ENCODE measurements at regions not wholly inside any gene's neighbourhood (a gene's known extent, or its start where the extent isn't known, plus 50 kb on each side); places are given as distances from the start of the nearest gene placed in this dataset.
"Not testable (repeated sequence)": the region's sequence is repeated elsewhere in the genome, so short reads cannot be mapped to it uniquely, and the experiment has no call there.

- DNase-seq = no peak
- H3K36me3 Mint-ChIP-seq = no peaks in the 10 kb centered on the region
- H3K27me3 Mint-ChIP-seq = peaks cover 23% of the 10 kb centered on the region
- no peaks in the 10 kb centered on the region for H3K9me3 Mint-ChIP-seq
- H3K27ac Mint-ChIP-seq = no peak overlapping the region
- no peak overlapping the region for H3K4me3 Mint-ChIP-seq
- H3K4me1 Mint-ChIP-seq = no peaks in the 10 kb centered on the region
Observed at GRCh38 chr10:14439451-14440259, 108.9 kb upstream of the FRMD4A start.

DNA sequence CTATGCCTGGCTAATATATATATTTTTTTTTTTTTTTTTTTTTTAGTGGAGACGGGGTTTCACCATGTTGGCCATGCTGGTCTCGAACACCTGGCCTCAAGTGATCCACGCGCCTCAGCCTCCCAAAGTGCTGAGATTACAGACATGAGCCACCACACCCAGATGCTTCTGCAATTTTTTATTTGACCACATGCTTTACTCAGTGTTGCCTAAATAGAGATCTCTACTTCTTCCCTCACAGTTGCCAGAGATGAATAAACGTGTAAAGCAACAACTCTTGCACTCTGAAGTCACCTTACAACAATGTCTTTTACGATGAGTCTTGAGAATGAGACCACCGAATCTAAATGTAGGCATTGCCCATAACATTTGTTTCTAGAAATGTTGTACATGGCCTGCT is 107.9 kb upstream of the FRMD4A start:
- H3K4me3 Mint-ChIP-seq = no peak overlapping the region
- DNase-seq = no peak
- H3K27ac Mint-ChIP-seq = no peak overlapping the region
- H3K36me3 Mint-ChIP-seq = no peaks in the 10 kb centered on the region
- H3K9me3 Mint-ChIP-seq = no peaks in the 10 kb centered on the region
- H3K27me3 Mint-ChIP-seq = peaks cover 19% of the 10 kb centered on the region
- no peaks in the 10 kb centered on the region for H3K4me1 Mint-ChIP-seq

- H3K27me3 Mint-ChIP-seq = peaks cover 19% of the 10 kb centered on the region
- no peak overlapping the region for H3K4me3 Mint-ChIP-seq
- no peak overlapping the region for H3K27ac Mint-ChIP-seq
- no peak for DNase-seq
- H3K9me3 Mint-ChIP-seq = no peaks in the 10 kb centered on the region
- H3K4me1 Mint-ChIP-seq = no peaks in the 10 kb centered on the region
- H3K36me3 Mint-ChIP-seq = no peaks in the 10 kb centered on the region
Observed at GRCh38 chr10:14438057-14438456, 107.3 kb upstream of the FRMD4A start.

GRCh38 chr10:14435976-14436632 is 105.4 kb upstream of the FRMD4A start:
- Mint-ChIP-seq H3K27me3 (peaks cover 12% of the 10 kb centered on the region), H3K36me3 (no peaks in the 10 kb centered on the region), H3K4me3 (no peak overlapping the region), H3K9me3 (no peaks in the 10 kb centered on the region), H3K27ac (no peak overlapping the region), H3K4me1 (no peaks in the 10 kb centered on the region)
- no peak for DNase-seq

- Mint-ChIP-seq H3K4me3 (no peak overlapping the region), H3K27ac (no peak overlapping the region), H3K4me1 (no peaks in the 10 kb centered on the region), H3K9me3 (no peaks in the 10 kb centered on the region), H3K36me3 (no peaks in the 10 kb centered on the region), H3K27me3 (peaks cover 10% of the 10 kb centered on the region)
- no peak for DNase-seq
Observed at GRCh38 chr10:14433147-14433546, 102.4 kb upstream of the FRMD4A start.

GRCh38 chr10:14431868-14432267 is 101.1 kb upstream of the FRMD4A start:
- Mint-ChIP-seq H3K9me3 (peaks cover 1% of the 10 kb centered on the region), H3K4me1 (no peaks in the 10 kb centered on the region), H3K4me3 (no peak overlapping the region), H3K36me3 (no peaks in the 10 kb centered on the region), H3K27ac (no peak overlapping the region), H3K27me3 (peaks cover 18% of the 10 kb centered on the region)
- no peak for DNase-seq

- H3K4me3 Mint-ChIP-seq = no peak overlapping the region
- no peaks in the 10 kb centered on the region for H3K36me3 Mint-ChIP-seq
- H3K9me3 Mint-ChIP-seq = peaks cover 1% of the 10 kb centered on the region
- H3K27ac Mint-ChIP-seq = no peak overlapping the region
- H3K4me1 Mint-ChIP-seq = no peaks in the 10 kb centered on the region
- no peak for DNase-seq
- H3K27me3 Mint-ChIP-seq = peaks cover 25% of the 10 kb centered on the region
Observed at GRCh38 chr10:14429043-14429700, 98.4 kb upstream of the FRMD4A start.

GRCh38 chr10:14425034-14425433 is 94.3 kb upstream of the FRMD4A start:
- Mint-ChIP-seq H3K9me3 (peaks cover 1% of the 10 kb centered on the region), H3K36me3 (no peaks in the 10 kb centered on the region), H3K27me3 (peaks cover 37% of the 10 kb centered on the region), H3K27ac (no peak overlapping the region), H3K4me3 (no peak overlapping the region), H3K4me1 (no peaks in the 10 kb centered on the region)
- DNase-seq = no peak

DNA sequence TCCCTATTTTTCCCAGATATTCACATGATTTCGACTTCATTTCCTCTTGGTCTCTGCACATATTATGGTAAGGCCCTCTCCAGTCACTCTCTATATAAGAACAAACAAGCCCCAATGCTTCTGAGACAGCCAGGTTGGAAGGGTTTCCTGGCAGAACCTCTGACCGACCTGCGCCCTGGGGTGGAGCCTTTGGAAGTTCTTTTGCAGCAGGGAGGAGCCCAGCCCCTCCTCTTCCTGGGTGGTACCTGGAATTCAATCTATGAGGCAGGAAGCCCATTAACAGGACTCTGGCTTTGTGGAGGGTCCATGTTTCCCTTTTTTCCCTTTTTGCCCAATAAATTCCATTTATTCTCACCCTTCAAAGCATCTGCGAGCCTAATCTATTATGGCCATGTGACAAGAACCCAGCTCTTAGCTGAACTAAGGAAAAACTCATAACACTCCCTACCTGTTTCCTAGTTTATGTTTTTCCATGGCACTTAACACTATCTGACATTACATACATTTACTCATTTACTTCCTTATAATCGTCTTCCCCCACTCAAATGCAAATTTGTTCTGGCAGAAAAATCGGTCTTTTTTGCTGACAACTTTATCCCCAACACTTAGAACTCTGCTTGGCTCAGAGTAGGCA is 92.5 kb upstream of the FRMD4A start:
- Mint-ChIP-seq H3K36me3 (no peaks in the 10 kb centered on the region), H3K27me3 (peaks cover 32% of the 10 kb centered on the region), H3K4me3 (no peak overlapping the region), H3K27ac (no peak overlapping the region), H3K9me3 (peaks cover 1% of the 10 kb centered on the region), H3K4me1 (no peaks in the 10 kb centered on the region)
- no peak for DNase-seq

GRCh38 chr10:14422431-14422830 is 91.7 kb upstream of the FRMD4A start:
- no peak for DNase-seq
- Mint-ChIP-seq H3K36me3 (no peaks in the 10 kb centered on the region), H3K27ac (no peak overlapping the region), H3K4me1 (peaks cover under 1% of the 10 kb centered on the region), H3K4me3 (no peak overlapping the region), H3K9me3 (no peaks in the 10 kb centered on the region), H3K27me3 (peaks cover 34% of the 10 kb centered on the region)

- H3K4me3 Mint-ChIP-seq = no peak overlapping the region
- DNase-seq = no peak
- H3K27me3 Mint-ChIP-seq = peaks cover 36% of the 10 kb centered on the region
- H3K4me1 Mint-ChIP-seq = peaks cover 5% of the 10 kb centered on the region
- H3K36me3 Mint-ChIP-seq = no peaks in the 10 kb centered on the region
- H3K27ac Mint-ChIP-seq = no peak overlapping the region
- H3K9me3 Mint-ChIP-seq = no peaks in the 10 kb centered on the region
Observed at GRCh38 chr10:14421941-14422340, 91.2 kb upstream of the FRMD4A start.

DNA sequence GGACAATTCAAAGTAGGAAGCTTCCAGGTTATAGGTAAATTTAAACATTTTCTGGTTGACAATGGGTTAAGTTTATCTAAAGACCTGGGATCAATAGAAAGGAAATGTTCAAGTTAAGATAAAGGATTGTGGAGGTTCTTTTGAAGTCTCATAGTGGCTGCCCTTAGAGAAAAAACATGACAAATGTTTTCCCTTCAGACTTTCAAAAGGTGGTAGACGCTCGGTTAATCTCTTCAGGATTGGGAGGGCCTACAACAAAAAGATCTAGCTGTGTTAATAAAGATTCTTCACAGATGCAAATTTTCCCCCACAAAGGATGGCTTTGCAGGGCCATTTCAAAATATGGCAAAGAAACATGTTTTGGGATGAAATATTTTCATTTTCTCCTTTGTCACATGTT is 86.6 kb upstream of the FRMD4A start:
- not testable (repeated sequence) for H3K36me3 Mint-ChIP-seq, H3K4me1 Mint-ChIP-seq, H3K9me3 Mint-ChIP-seq, H3K27ac Mint-ChIP-seq, DNase-seq, H3K4me3 Mint-ChIP-seq
- peaks cover 67% of the 10 kb centered on the region for H3K27me3 Mint-ChIP-seq

GRCh38 chr10:14416308-14416700 is 85.6 kb upstream of the FRMD4A start:
- no peaks in the 10 kb centered on the region for H3K9me3 Mint-ChIP-seq
- peaks cover 66% of the 10 kb centered on the region for H3K27me3 Mint-ChIP-seq
- H3K36me3 Mint-ChIP-seq = no peaks in the 10 kb centered on the region
- peaks cover 5% of the 10 kb centered on the region for H3K4me1 Mint-ChIP-seq
- no peak overlapping the region for H3K27ac Mint-ChIP-seq
- no peak overlapping the region for H3K4me3 Mint-ChIP-seq
- DNase-seq = no peak

DNA sequence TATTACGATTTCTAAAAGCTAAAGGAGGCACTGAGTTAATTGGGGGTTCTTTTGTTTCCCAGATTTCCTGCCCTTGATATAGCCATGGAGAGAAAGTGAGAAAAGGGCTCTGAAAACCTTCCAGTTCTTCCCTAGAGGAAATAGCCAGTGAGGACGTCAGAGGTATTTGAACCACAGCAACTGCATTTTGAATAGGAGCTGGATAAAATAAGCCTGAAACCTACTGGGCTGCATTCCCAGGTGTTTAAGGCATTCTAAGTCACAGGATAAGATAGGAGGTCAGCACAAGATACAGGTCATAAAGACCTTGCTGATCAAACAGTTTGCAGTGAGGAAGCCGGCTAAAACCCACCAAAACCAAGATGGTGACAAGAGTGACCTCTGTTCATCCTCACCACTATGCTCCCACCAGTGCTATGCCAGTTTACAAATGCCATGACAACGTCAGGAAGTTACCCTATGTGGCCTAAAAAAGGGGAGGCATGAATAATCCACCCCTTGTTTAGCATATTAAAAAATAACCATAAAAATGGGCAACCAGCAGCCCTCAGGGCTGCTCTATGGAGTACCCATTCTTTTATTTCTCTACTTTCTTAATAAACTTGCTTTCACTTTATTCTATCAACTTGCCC is 85.1 kb upstream of the FRMD4A start:
- DNase-seq = no peak
- Mint-ChIP-seq H3K27me3 (peaks cover 65% of the 10 kb centered on the region), H3K4me3 (no peak overlapping the region), H3K9me3 (peaks cover 2% of the 10 kb centered on the region), H3K4me1 (peaks cover 8% of the 10 kb centered on the region), H3K36me3 (peaks cover 1% of the 10 kb centered on the region), H3K27ac (no peak overlapping the region)

- no peak overlapping the region for H3K27ac Mint-ChIP-seq
- H3K4me1 Mint-ChIP-seq = peaks cover 15% of the 10 kb centered on the region
- no peak overlapping the region for H3K4me3 Mint-ChIP-seq
- peaks cover 64% of the 10 kb centered on the region for H3K27me3 Mint-ChIP-seq
- DNase-seq = no peak
- peaks cover 1% of the 10 kb centered on the region for H3K36me3 Mint-ChIP-seq
- H3K9me3 Mint-ChIP-seq = peaks cover 8% of the 10 kb centered on the region
Observed at GRCh38 chr10:14414901-14415300, 84.2 kb upstream of the FRMD4A start.

Data from activated naive CD8-positive, alpha-beta T cell treated with anti-CD3 and anti-CD28 coated beads for 36 hours (primary cell).